ENCODE measurements at regions not wholly inside any gene's neighbourhood (a gene's known extent, or its start where the extent isn't known, plus 50 kb on each side); places are given as distances from the start of the nearest gene placed in this dataset.

- no peak for TF ChIP-seq POLR2A (IDR thresholded peaks at IDR 0.05; ENCODE audit: low read depth)
- TF ChIP-seq CTCF (IDR thresholded peaks at IDR 0.05): no peak
- TF ChIP-seq POLR2AphosphoS5 (IDR thresholded peaks at IDR 0.05): no peak
- TF ChIP-seq EP300 (IDR thresholded peaks at IDR 0.05): no peak
These were observed 140.6 kb upstream of the HSF2 start for GRCh38 chr6:122258839-122259238.
